HFFc6 (cell line): ENCODE measurements at regions not wholly inside any gene's neighbourhood (a gene's known extent, or its start where the extent isn't known, plus 50 kb on each side); places are given as distances from the start of the nearest gene placed in this dataset.

Experiments
- DNase-seq: peaks from one replicate; pipeline ENCODE4 v3.0.0-alpha.2; 2018
- H3K27ac Mint-ChIP-seq: 2 replicates; pipeline ENCODE4 v1.8.0; 2020; ENCODE audit warnings: mild to moderate bottlenecking, mixed read lengths
- H3K27me3 Mint-ChIP-seq: 2 replicates; pipeline ENCODE4 v1.8.0; 2021; ENCODE audit warnings: mild to moderate bottlenecking, moderate library complexity, mixed read lengths; ENCODE audit not compliant: insufficient read depth
- H3K36me3 Mint-ChIP-seq: 2 replicates; pipeline ENCODE4 v1.8.0; 2021; ENCODE audit warnings: low read depth, mixed read lengths
- H3K4me1 Mint-ChIP-seq: 2 replicates; pipeline ENCODE4 v1.8.0; 2020; ENCODE audit warnings: low read depth, mixed read lengths
- H3K4me3 Mint-ChIP-seq: 2 replicates; pipeline ENCODE4 v1.8.0; 2020; ENCODE audit warnings: mild to moderate bottlenecking, moderate library complexity, mixed read lengths
- H3K9me3 Mint-ChIP-seq: 2 replicates; pipeline ENCODE4 v1.8.0; 2020; ENCODE audit warnings: mild to moderate bottlenecking, mixed read lengths
- CTCF ChIP-seq: fragments of 200-600 bp; sonication (generic); IDR thresholded peaks from 2 replicates; pipeline ENCODE4 v1.5.0; 2021; ENCODE audit warnings: antibody characterized with exemption, mild to moderate bottlenecking

DNA sequence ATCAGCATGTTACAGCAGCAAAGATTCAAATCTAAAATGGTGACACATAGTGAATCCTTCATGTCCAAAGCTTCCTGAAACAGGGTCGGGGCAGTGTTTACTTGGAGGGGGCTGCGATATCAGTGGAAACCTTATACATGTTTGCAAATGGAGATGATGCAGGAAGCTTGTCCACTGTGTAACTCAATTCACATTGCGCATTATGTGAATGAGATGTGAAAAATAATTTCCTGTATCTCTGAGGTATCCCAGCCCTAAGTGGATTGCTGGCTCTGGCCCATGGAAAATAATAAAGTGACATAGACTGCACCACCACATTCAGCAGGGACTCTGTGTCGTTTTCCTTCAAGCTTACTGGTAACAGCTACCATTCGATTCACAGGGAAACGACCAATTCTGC is 505.5 kb downstream of the GALR1 start:
- Mint-ChIP-seq H3K36me3 (no peaks in the 10 kb centered on the region), H3K4me1 (no peaks in the 10 kb centered on the region)

DNA sequence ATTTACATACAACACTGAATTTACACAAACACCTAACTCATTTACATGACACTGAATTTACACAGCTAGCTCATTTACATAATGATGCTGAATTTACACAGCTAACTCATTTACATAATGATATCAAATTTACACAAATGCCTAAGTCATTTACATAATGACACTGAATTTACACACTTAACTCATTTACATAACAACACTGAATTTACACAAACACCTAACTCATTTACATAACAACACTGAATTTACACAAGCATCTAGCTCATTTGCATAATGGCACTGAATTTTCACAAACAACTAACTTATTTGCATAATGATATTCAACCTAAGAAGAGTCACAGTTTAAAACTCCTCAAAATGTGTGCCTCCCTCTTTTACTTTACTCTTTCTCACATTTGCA is 511.7 kb downstream of the GALR1 start:
- Mint-ChIP-seq H3K36me3 (peaks cover 4% of the 10 kb centered on the region; the same call in 1 of the 2 replicates), H3K27ac (no peak overlapping the region), H3K9me3 (peaks cover 36% of the 10 kb centered on the region), H3K27me3 (peaks cover 2% of the 10 kb centered on the region; the same call in 1 of the 2 replicates), H3K4me1 (no peaks in the 10 kb centered on the region), H3K4me3 (no peak overlapping the region)
- TF ChIP-seq CTCF = no peak
- DNase-seq = no peak

More for the DNA sequence above, 505.5 kb downstream of the GALR1 start:
- TF ChIP-seq CTCF = no peak
- no peak for DNase-seq
- peaks cover 64% of the 10 kb centered on the region for H3K9me3 Mint-ChIP-seq
- no peaks in the 10 kb centered on the region; the same call in 1 of the 2 replicates for H3K27me3 Mint-ChIP-seq
- no peak overlapping the region for H3K27ac Mint-ChIP-seq
- H3K4me3 Mint-ChIP-seq = no peak overlapping the region

DNA sequence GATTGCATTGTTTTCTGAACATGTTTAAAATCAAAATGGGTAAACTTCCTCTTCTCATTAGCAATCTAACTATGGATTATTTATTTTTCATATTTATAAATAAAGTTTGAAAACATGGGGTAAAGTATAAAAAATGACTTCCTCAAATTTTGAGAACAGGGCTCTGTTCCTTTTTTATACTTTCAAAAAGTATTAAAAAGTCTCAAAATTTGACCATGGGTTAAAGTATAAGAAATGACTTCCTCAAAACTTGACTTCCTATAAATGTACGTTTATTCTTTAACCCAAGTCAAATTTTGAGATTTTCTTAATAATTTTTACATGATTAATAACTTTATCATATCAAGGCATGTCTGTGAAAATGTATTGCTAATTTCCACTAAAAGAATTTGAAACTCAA is 512.4 kb downstream of the GALR1 start:
- H3K9me3 Mint-ChIP-seq = peaks cover 35% of the 10 kb centered on the region
- DNase-seq = no peak
- peaks cover 2% of the 10 kb centered on the region for H3K27me3 Mint-ChIP-seq
- no peak overlapping the region for H3K27ac Mint-ChIP-seq
- no peak overlapping the region for H3K4me3 Mint-ChIP-seq
- H3K4me1 Mint-ChIP-seq = no peaks in the 10 kb centered on the region
- H3K36me3 Mint-ChIP-seq = peaks cover 4% of the 10 kb centered on the region; the same call in 1 of the 2 replicates
- TF ChIP-seq CTCF = no peak

DNA sequence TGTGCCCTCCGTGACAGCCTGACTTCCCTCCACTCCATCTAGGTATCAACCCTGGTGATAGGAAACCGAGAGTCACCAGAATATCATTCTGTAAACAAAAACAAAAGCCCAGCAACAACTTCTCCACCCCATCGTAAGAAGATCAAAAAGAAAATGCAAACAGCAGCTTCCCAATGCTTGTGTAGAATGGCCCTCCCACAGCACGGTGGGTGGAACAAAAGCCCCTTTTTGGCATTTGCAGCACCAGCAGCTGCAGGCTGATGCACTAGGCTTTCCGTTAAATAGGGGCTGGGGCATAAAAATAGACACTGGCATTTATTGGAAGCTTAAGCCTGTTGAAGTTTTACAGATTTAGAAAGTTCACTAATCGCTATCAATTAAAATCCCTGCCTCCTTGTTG is 513.0 kb downstream of the GALR1 start:
- no peak overlapping the region for H3K27ac Mint-ChIP-seq
- H3K27me3 Mint-ChIP-seq = peaks cover 2% of the 10 kb centered on the region
- no peak for TF ChIP-seq CTCF
- peaks cover 4% of the 10 kb centered on the region; the same call in 1 of the 2 replicates for H3K36me3 Mint-ChIP-seq
- peaks cover 35% of the 10 kb centered on the region for H3K9me3 Mint-ChIP-seq
- no peak overlapping the region for H3K4me3 Mint-ChIP-seq
- no peaks in the 10 kb centered on the region for H3K4me1 Mint-ChIP-seq
- DNase-seq = no peak

- no peak overlapping the region for H3K27ac Mint-ChIP-seq
- no peak overlapping the region for H3K4me3 Mint-ChIP-seq
- H3K9me3 Mint-ChIP-seq = peaks cover 38% of the 10 kb centered on the region
- DNase-seq = no peak
- TF ChIP-seq CTCF = no peak
- peaks cover 2% of the 10 kb centered on the region for H3K27me3 Mint-ChIP-seq
- peaks cover 5% of the 10 kb centered on the region; the same call in 1 of the 2 replicates for H3K36me3 Mint-ChIP-seq
- no peaks in the 10 kb centered on the region for H3K4me1 Mint-ChIP-seq
Observed at GRCh38 chr18:77763530-77764145, 514.0 kb downstream of the GALR1 start.
